Central memory CD8-positive, alpha-beta T cell (primary cell): ENCODE measurements at regions not wholly inside any gene's neighbourhood (a gene's known extent, or its start where the extent isn't known, plus 50 kb on each side); places are given as distances from the start of the nearest gene placed in this dataset.

Experiments
- ATAC-seq: fragments of 150-1000 bp; cut with Tn5 transposase; replicated peaks from 2 replicates; pipeline ENCODE4 v1.10.0; 2022; ENCODE audit warnings: mild to moderate bottlenecking, moderate FRiP score, moderate number of reproducible peaks; ENCODE audit not compliant: poor library complexity, severe bottlenecking; ENCODE audit errors: extremely low read depth
- DNase-seq, 2 donors: peaks; one replicate each; pipeline ENCODE4 v3.0.0; 2021; ENCODE audit warnings: low spot score in 2 of 2
- H3K27ac Mint-ChIP-seq: one replicate; pipeline ENCODE4 v1.8.0; 2022; ENCODE audit warnings: low read depth, mild to moderate bottlenecking, moderate library complexity, mixed read lengths
- H3K27me3 Mint-ChIP-seq: one replicate; pipeline ENCODE4 v1.8.0; 2022; ENCODE audit warnings: mixed read lengths
- H3K36me3 Mint-ChIP-seq: one replicate; pipeline ENCODE4 v1.8.0; 2022; ENCODE audit warnings: mild to moderate bottlenecking, moderate library complexity, mixed read lengths; ENCODE audit not compliant: insufficient read depth
- H3K4me1 Mint-ChIP-seq: one replicate; pipeline ENCODE4 v1.8.0; 2022; ENCODE audit warnings: mixed read lengths
- H3K4me3 Mint-ChIP-seq: one replicate; pipeline ENCODE4 v1.8.0; 2022; ENCODE audit warnings: mild to moderate bottlenecking, moderate library complexity, mixed read lengths
- H3K9me3 Mint-ChIP-seq: one replicate; pipeline ENCODE4 v1.8.0; 2022; ENCODE audit warnings: mixed read lengths

GRCh38 chr10:130895161-130895560 lies 416.4 kb downstream of the TCERG1L start:
- Mint-ChIP-seq H3K36me3 (no peaks in the 10 kb centered on the region), H3K27me3 (no peaks in the 10 kb centered on the region), H3K4me1 (no peaks in the 10 kb centered on the region), H3K9me3 (peaks cover 5% of the 10 kb centered on the region), H3K27ac (no peak overlapping the region), H3K4me3 (no peak overlapping the region)
- DNase-seq (no peak), ATAC-seq (no peak)

GRCh38 chr10:130897815-130898214 lies 413.7 kb downstream of the TCERG1L start:
- H3K27me3 Mint-ChIP-seq = no peaks in the 10 kb centered on the region
- H3K9me3 Mint-ChIP-seq = peaks cover 5% of the 10 kb centered on the region
- H3K36me3 Mint-ChIP-seq = no peaks in the 10 kb centered on the region
- H3K4me3 Mint-ChIP-seq = no peak overlapping the region
- ATAC-seq (no peak), DNase-seq (no peak)
- H3K4me1 Mint-ChIP-seq = no peaks in the 10 kb centered on the region
- no peak overlapping the region for H3K27ac Mint-ChIP-seq

GRCh38 chr10:130898381-130898780 lies 413.1 kb downstream of the TCERG1L start:
- no peaks in the 10 kb centered on the region for H3K36me3 Mint-ChIP-seq
- H3K4me1 Mint-ChIP-seq = no peaks in the 10 kb centered on the region
- no peak for DNase-seq
- peaks cover 5% of the 10 kb centered on the region for H3K9me3 Mint-ChIP-seq
- H3K27me3 Mint-ChIP-seq = no peaks in the 10 kb centered on the region
- no peak for ATAC-seq
- no peak overlapping the region for H3K4me3 Mint-ChIP-seq
- H3K27ac Mint-ChIP-seq = no peak overlapping the region

- no peaks in the 10 kb centered on the region for H3K36me3 Mint-ChIP-seq
- no peak overlapping the region for H3K4me3 Mint-ChIP-seq
- DNase-seq = no peak
- H3K27ac Mint-ChIP-seq = no peak overlapping the region
- H3K4me1 Mint-ChIP-seq = no peaks in the 10 kb centered on the region
- ATAC-seq = no peak
- H3K27me3 Mint-ChIP-seq = no peaks in the 10 kb centered on the region
- peaks cover 5% of the 10 kb centered on the region for H3K9me3 Mint-ChIP-seq
Measured at GRCh38 chr10:130899856-130900255, 411.7 kb downstream of the TCERG1L start.

- Mint-ChIP-seq H3K27ac (no peak overlapping the region), H3K36me3 (no peaks in the 10 kb centered on the region), H3K4me1 (no peaks in the 10 kb centered on the region), H3K4me3 (no peak overlapping the region), H3K9me3 (peaks cover 2% of the 10 kb centered on the region), H3K27me3 (no peaks in the 10 kb centered on the region)
- DNase-seq (no peak), ATAC-seq (no peak)
Measured at GRCh38 chr10:130900441-130901160, 410.9 kb downstream of the TCERG1L start.

- DNase-seq (no peak), ATAC-seq (no peak)
- Mint-ChIP-seq H3K9me3 (no peaks in the 10 kb centered on the region), H3K4me1 (no peaks in the 10 kb centered on the region), H3K27ac (no peak overlapping the region), H3K27me3 (no peaks in the 10 kb centered on the region), H3K36me3 (no peaks in the 10 kb centered on the region), H3K4me3 (no peak overlapping the region)
Measured at GRCh38 chr10:130901311-130902165, 410.0 kb downstream of the TCERG1L start.

GRCh38 chr10:130902471-130902870 lies 409.1 kb downstream of the TCERG1L start:
- H3K36me3 Mint-ChIP-seq = no peaks in the 10 kb centered on the region
- DNase-seq (no peak), ATAC-seq (no peak)
- H3K9me3 Mint-ChIP-seq = no peaks in the 10 kb centered on the region
- no peaks in the 10 kb centered on the region for H3K4me1 Mint-ChIP-seq
- no peaks in the 10 kb centered on the region for H3K27me3 Mint-ChIP-seq
- H3K4me3 Mint-ChIP-seq = no peak overlapping the region
- no peak overlapping the region for H3K27ac Mint-ChIP-seq

- ATAC-seq = no peak
- H3K27me3 Mint-ChIP-seq = no peaks in the 10 kb centered on the region
- DNase-seq = no peak
- H3K27ac Mint-ChIP-seq = no peak overlapping the region
- no peak overlapping the region for H3K4me3 Mint-ChIP-seq
- H3K36me3 Mint-ChIP-seq = no peaks in the 10 kb centered on the region
- no peaks in the 10 kb centered on the region for H3K4me1 Mint-ChIP-seq
- no peaks in the 10 kb centered on the region for H3K9me3 Mint-ChIP-seq
Measured at GRCh38 chr10:130902929-130903328, 408.6 kb downstream of the TCERG1L start.

- no peaks in the 10 kb centered on the region for H3K9me3 Mint-ChIP-seq
- ATAC-seq = no peak
- no peaks in the 10 kb centered on the region for H3K4me1 Mint-ChIP-seq
- no peak overlapping the region for H3K4me3 Mint-ChIP-seq
- H3K36me3 Mint-ChIP-seq = no peaks in the 10 kb centered on the region
- H3K27ac Mint-ChIP-seq = no peak overlapping the region
- no peak for DNase-seq
- H3K27me3 Mint-ChIP-seq = no peaks in the 10 kb centered on the region
Measured at GRCh38 chr10:130904676-130905075, 406.8 kb downstream of the TCERG1L start.

GRCh38 chr10:130905386-130905785 lies 406.1 kb downstream of the TCERG1L start:
- Mint-ChIP-seq H3K27ac (no peak overlapping the region), H3K27me3 (no peaks in the 10 kb centered on the region), H3K9me3 (no peaks in the 10 kb centered on the region), H3K4me1 (no peaks in the 10 kb centered on the region), H3K36me3 (no peaks in the 10 kb centered on the region), H3K4me3 (no peak overlapping the region)
- ATAC-seq (no peak), DNase-seq (no peak)

GRCh38 chr10:130905921-130906320 lies 405.6 kb downstream of the TCERG1L start:
- H3K27me3 Mint-ChIP-seq = no peaks in the 10 kb centered on the region
- H3K36me3 Mint-ChIP-seq = no peaks in the 10 kb centered on the region
- H3K4me1 Mint-ChIP-seq = no peaks in the 10 kb centered on the region
- H3K9me3 Mint-ChIP-seq = no peaks in the 10 kb centered on the region
- ATAC-seq (no peak), DNase-seq (no peak)
- H3K4me3 Mint-ChIP-seq = no peak overlapping the region
- H3K27ac Mint-ChIP-seq = no peak overlapping the region

GRCh38 chr10:130910848-130911247 lies 400.7 kb downstream of the TCERG1L start:
- Mint-ChIP-seq H3K27ac (no peak overlapping the region), H3K36me3 (no peaks in the 10 kb centered on the region), H3K9me3 (peaks cover 16% of the 10 kb centered on the region), H3K4me1 (no peaks in the 10 kb centered on the region), H3K27me3 (no peaks in the 10 kb centered on the region), H3K4me3 (no peak overlapping the region)
- ATAC-seq (no peak), DNase-seq (no peak)

GRCh38 chr10:130913844-130914243 lies 397.7 kb downstream of the TCERG1L start:
- Mint-ChIP-seq H3K27ac (no peak overlapping the region), H3K4me1 (no peaks in the 10 kb centered on the region)
- no peak for ATAC-seq

More at GRCh38 chr10:130913844-130914243, 397.7 kb downstream of the TCERG1L start:
- Mint-ChIP-seq H3K9me3 (peaks cover 20% of the 10 kb centered on the region), H3K4me3 (no peak overlapping the region), H3K27me3 (no peaks in the 10 kb centered on the region), H3K36me3 (no peaks in the 10 kb centered on the region)
- no peak for DNase-seq
